Stimulated activated CD4-positive, alpha-beta T cell treated with anti-CD3 and anti-CD28 coated beads, Interleukin-1b, Interleukin-23, amount 100 ng/mL, for 1 hour (primary cell): ENCODE measurements at regions not wholly inside any gene's neighbourhood (a gene's known extent, or its start where the extent isn't known, plus 50 kb on each side); places are given as distances from the start of the nearest gene placed in this dataset.

Source experiments
- DNase-seq, 2 donors: peaks; one replicate each; pipeline ENCODE4 v3.0.0-alpha.2; 2020; ENCODE audit warnings: low read depth in 2 of 2

DNA sequence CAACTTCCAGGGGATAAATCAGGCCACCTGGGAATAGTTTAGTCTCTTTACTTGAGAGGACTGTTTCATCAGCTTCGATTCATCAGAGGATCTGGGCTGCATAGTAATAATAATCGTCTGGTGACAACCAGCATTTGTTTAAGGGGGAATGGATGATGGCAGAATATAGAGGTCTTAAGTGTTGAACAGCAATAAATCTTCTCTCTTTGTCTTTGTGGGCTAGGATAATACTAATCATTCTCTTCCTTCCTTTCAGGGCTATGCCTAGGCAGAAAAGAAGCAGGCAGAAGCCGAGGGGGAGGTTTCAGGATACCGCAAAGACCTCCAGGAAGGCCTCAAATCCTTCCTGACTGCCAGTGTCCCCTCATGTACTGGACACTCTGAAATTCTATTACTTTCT, 150.4 kb upstream of the GAREM1 start:
- no peak for DNase-seq

GRCh38 chr18:32618546-32618945, 147.9 kb upstream of the GAREM1 start:
- no peak for DNase-seq

- no peak for DNase-seq
Observed at GRCh38 chr18:32613821-32614220, 143.1 kb upstream of the GAREM1 start.

DNA sequence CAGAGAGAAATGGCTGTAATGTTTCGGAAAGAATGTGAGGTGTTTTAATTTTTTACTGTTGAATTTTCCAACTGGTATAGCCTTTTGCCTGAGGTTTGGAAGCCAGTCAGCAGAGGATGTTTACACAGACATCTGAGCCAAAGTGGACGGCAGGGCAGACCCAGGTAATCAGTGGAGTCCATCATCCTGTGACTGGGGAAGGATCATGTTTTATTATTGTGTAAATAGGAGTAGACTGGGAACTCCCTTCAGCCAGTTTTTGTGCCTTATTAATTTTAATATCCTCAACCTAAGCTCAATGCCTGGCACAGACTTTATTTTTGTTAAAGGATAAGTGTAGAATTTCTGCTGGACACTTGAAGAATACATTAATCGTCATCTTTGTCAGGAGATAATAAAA, 142.0 kb upstream of the GAREM1 start:
- no peak for DNase-seq

DNA sequence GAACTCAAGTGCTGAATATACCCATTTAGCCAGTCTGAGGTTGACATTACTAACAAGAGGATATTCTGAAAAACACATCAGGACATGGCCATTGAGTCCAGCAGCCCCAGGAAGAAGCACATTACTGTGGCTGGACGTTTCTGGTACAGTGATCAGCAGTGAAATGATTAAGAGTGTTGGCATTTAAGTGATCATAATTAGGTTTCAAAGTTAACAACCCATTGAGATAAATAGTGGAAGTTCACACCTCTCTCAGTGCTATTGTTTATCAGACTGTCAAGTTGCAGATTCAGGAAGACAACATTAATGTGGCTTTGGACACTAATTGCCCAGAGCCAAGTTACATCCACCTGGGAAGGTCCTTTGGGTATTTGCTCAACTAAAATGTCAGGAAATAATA, 139.5 kb upstream of the GAREM1 start:
- no peak for DNase-seq

DNA sequence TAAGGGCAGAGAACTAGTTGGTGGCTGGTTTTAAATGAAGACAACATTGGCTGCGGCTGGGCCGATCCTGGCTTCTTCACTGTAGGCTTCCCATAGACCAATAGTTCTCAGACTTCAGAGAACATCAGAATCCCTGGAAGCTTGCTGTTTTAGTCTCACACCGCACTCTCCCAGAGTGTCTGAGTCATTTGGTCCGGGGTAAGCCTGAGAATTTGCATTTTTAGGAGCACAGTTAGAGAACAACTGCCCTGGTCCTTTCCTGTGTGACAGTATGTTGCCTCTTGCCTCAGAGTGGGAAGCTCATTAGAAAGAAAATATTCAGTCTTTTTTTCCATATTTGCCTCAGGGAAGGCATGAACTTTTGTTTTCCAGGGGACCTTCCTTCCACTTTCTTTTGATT, 137.1 kb upstream of the GAREM1 start:
- DNase-seq: no peak

GRCh38 chr18:32598144-32598543, 127.5 kb upstream of the GAREM1 start:
- DNase-seq: no peak

DNA sequence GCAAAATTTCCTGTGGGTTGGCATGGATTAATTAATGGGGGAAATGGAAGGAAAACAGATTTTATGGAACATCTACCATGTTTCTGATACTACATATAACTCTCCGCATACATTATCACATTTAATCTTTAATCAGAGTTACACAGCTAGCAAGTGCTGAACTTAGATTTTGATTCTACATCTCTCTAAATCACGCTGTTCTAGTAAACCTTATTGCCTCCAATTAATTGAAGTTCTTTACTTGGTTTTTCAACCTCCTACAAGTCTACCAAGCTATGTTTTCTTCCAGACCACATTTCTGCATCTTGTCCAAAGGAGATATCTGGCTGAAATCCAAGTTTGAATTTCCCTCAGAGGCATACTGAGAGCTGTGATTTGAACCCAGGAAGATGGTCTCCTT, 125.8 kb upstream of the GAREM1 start:
- DNase-seq: no peak

DNA sequence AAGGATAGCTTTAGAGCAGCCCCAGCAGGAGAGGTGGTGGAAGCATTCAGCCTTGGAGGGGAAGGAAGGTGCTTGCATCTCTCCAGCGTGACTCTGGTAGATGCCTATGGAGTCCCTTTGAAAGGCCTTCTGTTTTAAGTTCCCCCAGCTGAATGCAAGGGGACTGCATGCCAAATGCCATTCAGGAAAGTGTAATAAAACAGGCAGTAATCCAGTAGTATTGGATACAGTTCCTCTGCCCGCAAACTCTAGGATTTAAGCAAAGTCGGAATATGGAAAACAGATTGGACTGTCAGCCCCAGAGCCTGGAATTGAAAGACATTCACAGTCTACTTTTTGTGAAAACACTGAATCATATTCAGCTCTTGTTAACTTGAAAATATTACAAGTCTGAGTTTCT, 125.2 kb upstream of the GAREM1 start:
- no peak for DNase-seq

GRCh38 chr18:32588191-32588590, 117.5 kb upstream of the GAREM1 start:
- no peak for DNase-seq

- no peak for DNase-seq
Observed at GRCh38 chr18:32583431-32583830, 112.7 kb upstream of the GAREM1 start.

- DNase-seq: no peak
Observed at GRCh38 chr18:32582455-32582854, 111.8 kb upstream of the GAREM1 start.

- no peak for DNase-seq
Observed at GRCh38 chr18:32577561-32577960, 106.9 kb upstream of the GAREM1 start.

GRCh38 chr18:32576296-32576916, 105.7 kb upstream of the GAREM1 start:
- no peak for DNase-seq

GRCh38 chr18:32566960-32567359, 96.3 kb upstream of the GAREM1 start:
- DNase-seq: no peak

DNA sequence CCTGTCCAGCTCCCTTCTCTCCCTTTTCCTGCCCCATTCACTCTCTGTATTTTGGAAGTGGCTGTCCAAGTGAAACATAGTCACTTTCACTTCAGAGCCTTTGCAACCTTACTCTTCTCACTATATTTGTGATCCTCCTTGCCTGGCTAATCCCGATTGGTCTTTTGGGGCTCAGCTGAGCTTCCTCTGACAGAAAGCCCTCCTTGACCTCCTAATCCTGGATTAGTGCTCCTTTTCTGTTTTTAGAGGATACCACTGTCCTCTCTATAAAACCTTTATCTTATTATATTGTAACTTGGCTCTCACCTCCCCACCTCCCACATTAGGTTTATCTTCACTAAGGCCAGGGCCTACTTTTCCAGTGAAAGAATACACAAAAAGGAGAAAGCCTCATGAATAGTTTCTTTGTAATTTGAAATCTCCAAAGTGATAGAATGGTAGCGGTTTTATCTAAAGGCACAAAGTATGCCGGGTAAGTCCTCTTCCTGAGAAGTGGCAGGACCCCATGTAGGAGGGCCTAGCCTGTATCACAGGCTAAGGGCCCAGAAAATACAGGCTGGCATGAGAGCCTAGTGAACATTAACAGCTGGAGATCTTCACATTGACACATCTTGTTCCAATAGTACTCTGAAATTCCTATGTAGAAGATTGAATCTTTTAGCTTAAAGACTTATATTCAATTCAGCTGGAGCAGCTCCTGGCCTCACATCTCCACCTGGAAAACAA, 83.1 kb upstream of the GAREM1 start:
- no peak for DNase-seq

GRCh38 chr18:32553174-32553573, 82.5 kb upstream of the GAREM1 start:
- DNase-seq: no peak

- DNase-seq: peak; percentile 12 to 24
Observed at GRCh38 chr18:32552421-32553030, 81.8 kb upstream of the GAREM1 start.

DNA sequence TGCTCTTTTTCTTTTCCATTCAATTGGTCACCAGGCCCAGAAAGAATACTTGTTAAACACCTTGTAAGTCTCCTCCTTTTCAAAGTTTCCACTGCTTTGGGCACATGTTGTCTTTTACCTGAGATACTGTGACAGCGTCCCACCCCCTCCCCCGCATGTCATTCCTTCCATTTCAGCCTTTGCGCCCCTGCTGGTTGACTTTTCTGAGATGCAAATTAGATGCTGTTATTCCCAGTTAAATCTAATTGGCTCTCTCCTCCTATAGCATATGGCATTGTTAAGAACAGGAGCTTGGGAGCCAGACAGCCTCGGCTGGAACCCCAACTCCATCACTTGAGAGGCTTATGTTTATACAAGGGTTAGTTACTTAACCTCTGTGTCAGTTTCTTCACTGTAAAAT, 80.3 kb upstream of the GAREM1 start:
- no peak for DNase-seq

DNA sequence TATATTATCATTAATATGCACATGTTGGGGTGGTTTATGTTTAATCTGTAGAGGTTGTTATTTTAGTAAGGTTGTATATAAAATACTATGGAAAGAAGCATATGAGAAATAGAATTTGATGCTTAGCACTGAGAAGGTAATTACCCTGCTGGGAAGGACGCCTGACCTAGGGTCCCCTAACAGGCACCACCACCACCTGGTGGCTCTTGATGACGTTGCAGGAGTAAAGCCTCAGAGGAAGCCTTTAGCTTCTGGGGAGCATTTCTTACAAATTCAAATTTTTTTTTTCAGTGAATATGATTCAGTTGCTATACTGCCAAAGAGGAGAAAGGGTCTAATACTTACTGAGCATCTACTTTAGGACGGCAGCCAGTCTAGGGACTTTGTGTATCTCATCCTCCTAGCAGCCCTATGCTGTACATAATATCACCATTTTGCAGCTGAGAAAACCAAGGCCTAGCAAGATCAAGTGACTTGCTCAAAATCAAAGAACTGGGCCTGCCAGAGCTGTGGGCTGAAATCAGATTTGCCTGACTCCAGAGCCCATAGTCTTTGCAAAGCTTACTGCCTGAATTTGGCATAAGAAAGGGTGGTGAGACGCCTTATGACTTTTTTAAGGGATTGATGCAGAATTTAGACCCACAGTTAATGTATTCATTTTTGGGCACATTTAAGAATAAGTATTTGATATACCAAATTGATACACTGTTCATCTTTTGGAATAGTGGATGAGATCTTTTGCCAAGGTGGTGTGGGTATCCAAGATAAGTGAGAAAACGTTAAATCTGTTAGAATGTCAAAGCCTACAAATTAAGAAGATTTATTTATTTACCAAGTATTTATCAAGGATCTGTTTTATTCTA, 78.8 kb upstream of the GAREM1 start:
- peak in 1 of 2 donors; percentile 17 for DNase-seq

GRCh38 chr18:32548688-32549087, 78.0 kb upstream of the GAREM1 start:
- DNase-seq: no peak

- DNase-seq: no peak
Observed at GRCh38 chr18:32545631-32546030, 74.9 kb upstream of the GAREM1 start.
